ENCODE measurements at regions not wholly inside any gene's neighbourhood (a gene's known extent, or its start where the extent isn't known, plus 50 kb on each side); places are given as distances from the start of the nearest gene placed in this dataset.
"Not testable (repeated sequence)": the region's sequence is repeated elsewhere in the genome, so short reads cannot be mapped to it uniquely, and the experiment has no call there.

- TF ChIP-seq POLR2A, CTCF (IDR thresholded peaks at IDR 0.05): not testable (repeated sequence)
These were observed 780.8 kb downstream of the TTLL7 start for GRCh38 chr1:83218036-83218716.
